ENCODE measurements at regions not wholly inside any gene's neighbourhood (a gene's known extent, or its start where the extent isn't known, plus 50 kb on each side); places are given as distances from the start of the nearest gene placed in this dataset.

DNA sequence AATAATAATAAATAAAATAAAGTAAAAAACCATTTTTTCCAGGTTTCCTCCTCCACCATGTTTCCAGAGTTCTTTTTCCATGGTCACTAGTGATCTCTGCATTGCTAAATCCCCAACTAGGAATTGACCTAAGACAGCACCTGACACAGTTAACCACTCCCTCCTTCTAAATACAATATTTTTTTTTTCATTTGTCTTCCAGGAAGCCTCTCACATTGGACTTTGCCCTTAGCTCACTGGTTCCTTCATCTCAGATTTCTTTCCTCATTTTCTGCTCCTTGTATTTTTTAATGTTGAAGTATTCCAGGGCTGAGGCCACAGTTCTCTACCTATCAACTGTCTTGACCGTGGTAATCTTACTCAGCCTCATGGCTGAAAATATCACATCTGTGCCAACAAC, 187.3 kb upstream of the FAM241A start (continued):
- no peak for TF ChIP-seq HNF4A (conservative IDR thresholded peaks at IDR 0.05)

GRCh38 chr4:111959222-111959621, 186.0 kb upstream of the FAM241A start:
- Histone ChIP-seq H3K27ac (ENCODE audit: low read depth in 1 of 2, low read length in 2 of 2) (no peak overlapping the region), H3K36me3 (ENCODE audit: control insufficient read depth in 4 of 4, insufficient read depth in 3 of 4, low read depth in 1 of 4, low read length in 3 of 4) (no peaks in the 10 kb centered on the region), H3K27me3 (ENCODE audit: control insufficient read depth in 4 of 4, insufficient read depth in 4 of 4, low read length in 3 of 4) (no peaks in the 10 kb centered on the region), H3K4me3 (ENCODE audit: low read depth in 1 of 3, low read length in 3 of 3) (no peak overlapping the region), H3K9ac (ENCODE audit: low read depth in 1 of 2, low read length in 2 of 2) (no peak overlapping the region), H3K9me3 (ENCODE audit: control insufficient read depth in 4 of 4, low read length in 3 of 4) (no peaks in the 10 kb centered on the region), H3K4me1 (ENCODE audit: control insufficient read depth in 4 of 4, insufficient read depth in 4 of 4, low read length in 3 of 4) (no peaks in the 10 kb centered on the region)
- TF ChIP-seq, protein P1, sequence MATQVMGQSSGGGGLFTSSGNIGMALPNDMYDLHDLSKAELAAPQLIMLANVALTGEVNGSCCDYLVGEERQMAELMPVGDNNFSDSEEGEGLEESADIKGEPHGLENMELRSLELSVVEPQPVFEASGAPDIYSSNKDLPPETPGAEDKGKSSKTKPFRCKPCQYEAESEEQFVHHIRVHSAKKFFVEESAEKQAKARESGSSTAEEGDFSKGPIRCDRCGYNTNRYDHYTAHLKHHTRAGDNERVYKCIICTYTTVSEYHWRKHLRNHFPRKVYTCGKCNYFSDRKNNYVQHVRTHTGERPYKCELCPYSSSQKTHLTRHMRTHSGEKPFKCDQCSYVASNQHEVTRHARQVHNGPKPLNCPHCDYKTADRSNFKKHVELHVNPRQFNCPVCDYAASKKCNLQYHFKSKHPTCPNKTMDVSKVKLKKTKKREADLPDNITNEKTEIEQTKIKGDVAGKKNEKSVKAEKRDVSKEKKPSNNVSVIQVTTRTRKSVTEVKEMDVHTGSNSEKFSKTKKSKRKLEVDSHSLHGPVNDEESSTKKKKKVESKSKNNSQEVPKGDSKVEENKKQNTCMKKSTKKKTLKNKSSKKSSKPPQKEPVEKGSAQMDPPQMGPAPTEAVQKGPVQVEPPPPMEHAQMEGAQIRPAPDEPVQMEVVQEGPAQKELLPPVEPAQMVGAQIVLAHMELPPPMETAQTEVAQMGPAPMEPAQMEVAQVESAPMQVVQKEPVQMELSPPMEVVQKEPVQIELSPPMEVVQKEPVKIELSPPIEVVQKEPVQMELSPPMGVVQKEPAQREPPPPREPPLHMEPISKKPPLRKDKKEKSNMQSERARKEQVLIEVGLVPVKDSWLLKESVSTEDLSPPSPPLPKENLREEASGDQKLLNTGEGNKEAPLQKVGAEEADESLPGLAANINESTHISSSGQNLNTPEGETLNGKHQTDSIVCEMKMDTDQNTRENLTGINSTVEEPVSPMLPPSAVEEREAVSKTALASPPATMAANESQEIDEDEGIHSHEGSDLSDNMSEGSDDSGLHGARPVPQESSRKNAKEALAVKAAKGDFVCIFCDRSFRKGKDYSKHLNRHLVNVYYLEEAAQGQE (IDR thresholded peaks at IDR 0.05), result no peak
- TF ChIP-seq EGR1 (IDR thresholded peaks at IDR 0.05; ENCODE audit: low read depth in 2 of 2) (no peak), YY1 (IDR thresholded peaks at IDR 0.05) (no peak), NR2F2 (IDR thresholded peaks at IDR 0.05) (no peak), SP1 (IDR thresholded peaks at IDR 0.05) (no peak), FOXA2 (IDR thresholded peaks at IDR 0.05) (no peak), ZBTB33 (IDR thresholded peaks at IDR 0.05) (no peak), GABPA (IDR thresholded peaks at IDR 0.05 in 1 of 2, conservative IDR thresholded peaks at IDR 0.05 in 1 of 2) (no peak), JUND (IDR thresholded peaks at IDR 0.05) (no peak), FOXA1 (IDR thresholded peaks at IDR 0.05) (no peak), HNF4A (conservative IDR thresholded peaks at IDR 0.05) (no peak), RXRA (IDR thresholded peaks at IDR 0.05) (no peak), HNF4G (IDR thresholded peaks at IDR 0.05) (no peak), RAD21 (IDR thresholded peaks at IDR 0.05) (no peak)
- WGBS, result 64% methylated on average over 2 of the region's 2 CpGs
- no peak for DNase-seq (ENCODE audit: low spot score)

DNA sequence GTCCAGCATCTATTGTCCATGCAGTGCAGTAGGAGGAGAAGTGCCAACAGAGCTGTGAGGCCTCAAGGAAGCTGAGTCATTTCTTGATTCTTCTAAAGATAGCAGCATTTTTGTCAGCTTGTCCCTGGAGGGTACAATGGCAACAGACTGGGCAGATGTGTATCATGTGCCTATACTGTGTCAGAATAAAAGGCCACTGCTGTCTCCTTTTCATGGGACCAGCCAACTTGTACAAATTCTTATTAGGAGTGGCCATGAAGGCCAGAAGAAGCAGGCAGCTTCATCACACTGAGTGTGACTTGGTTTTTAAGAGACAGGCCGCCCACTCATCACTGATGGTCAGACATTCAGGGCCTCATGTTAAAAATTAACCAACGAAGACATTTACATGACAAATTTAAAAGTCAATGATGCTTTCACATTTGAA, 185.0 kb upstream of the FAM241A start:
- DNase-seq (ENCODE audit: low spot score), result no peak
- WGBS, result 80% methylated on average over 2 of the region's 2 CpGs
- no peak overlapping the region for H3K9ac ChIP-seq (ENCODE audit: low read depth in 1 of 2, low read length in 2 of 2)
- no peaks in the 10 kb centered on the region for H3K4me1 ChIP-seq (ENCODE audit: control insufficient read depth in 4 of 4, insufficient read depth in 4 of 4, low read length in 3 of 4)
- H3K27ac ChIP-seq (ENCODE audit: low read depth in 1 of 2, low read length in 2 of 2), result no peak overlapping the region
- H3K36me3 ChIP-seq (ENCODE audit: control insufficient read depth in 4 of 4, insufficient read depth in 3 of 4, low read depth in 1 of 4, low read length in 3 of 4), result no peaks in the 10 kb centered on the region
- no peaks in the 10 kb centered on the region for H3K9me3 ChIP-seq (ENCODE audit: control insufficient read depth in 4 of 4, low read length in 3 of 4)
- H3K4me3 ChIP-seq (ENCODE audit: low read depth in 1 of 3, low read length in 3 of 3), result no peak overlapping the region
- no peaks in the 10 kb centered on the region for H3K27me3 ChIP-seq (ENCODE audit: control insufficient read depth in 4 of 4, insufficient read depth in 4 of 4, low read length in 3 of 4)
- TF ChIP-seq, protein P2, sequence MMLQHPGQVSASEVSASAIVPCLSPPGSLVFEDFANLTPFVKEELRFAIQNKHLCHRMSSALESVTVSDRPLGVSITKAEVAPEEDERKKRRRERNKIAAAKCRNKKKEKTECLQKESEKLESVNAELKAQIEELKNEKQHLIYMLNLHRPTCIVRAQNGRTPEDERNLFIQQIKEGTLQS (IDR thresholded peaks at IDR 0.05), result no peak
- TF ChIP-seq, protein P3, sequence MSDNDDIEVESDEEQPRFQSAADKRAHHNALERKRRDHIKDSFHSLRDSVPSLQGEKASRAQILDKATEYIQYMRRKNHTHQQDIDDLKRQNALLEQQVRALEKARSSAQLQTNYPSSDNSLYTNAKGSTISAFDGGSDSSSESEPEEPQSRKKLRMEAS (IDR thresholded peaks at IDR 0.05), result no peak
- TF ChIP-seq, protein P1 (IDR thresholded peaks at IDR 0.05), result no peak
- TF ChIP-seq JUND (IDR thresholded peaks at IDR 0.05) (no peak), FOXA1 (IDR thresholded peaks at IDR 0.05) (no peak), FOXA2 (IDR thresholded peaks at IDR 0.05) (no peak), EGR1 (IDR thresholded peaks at IDR 0.05; ENCODE audit: low read depth in 2 of 2) (no peak), RXRA (IDR thresholded peaks at IDR 0.05) (no peak), HNF4G (IDR thresholded peaks at IDR 0.05) (no peak), TAF1 (conservative IDR thresholded peaks at IDR 0.05) (no peak), ZBTB33 (IDR thresholded peaks at IDR 0.05) (no peak)

Data from liver (tissue), 7 donors.